ENCODE measurements at regions not wholly inside any gene's neighbourhood (a gene's known extent, or its start where the extent isn't known, plus 50 kb on each side); places are given as distances from the start of the nearest gene placed in this dataset.
A peak's percentile ranks its signal among the peaks of the same experiment; 100 is the strongest.

- H3K9me3 ChIP-seq, result no peaks in the 10 kb centered on the region
- no peak for TF ChIP-seq CTCF (IDR thresholded peaks at IDR 0.05)
- peak in 1 of 2 donors; percentile 15 for ATAC-seq
- no peak for DNase-seq
- H3K27ac ChIP-seq, result no peak overlapping the region
- H3K4me1 ChIP-seq, result no peaks in the 10 kb centered on the region
- intact Hi-C loops (cut with DNase I), result no loop called here
- H3K36me3 ChIP-seq, result no peaks in the 10 kb centered on the region
- H3K4me3 ChIP-seq, result no peak overlapping the region
- H3K27me3 ChIP-seq (ENCODE audit: low read depth), result no peaks in the 10 kb centered on the region
Measured at GRCh38 chr7:20064974-20065862, 152.0 kb downstream of the MACC1 start.

DNA sequence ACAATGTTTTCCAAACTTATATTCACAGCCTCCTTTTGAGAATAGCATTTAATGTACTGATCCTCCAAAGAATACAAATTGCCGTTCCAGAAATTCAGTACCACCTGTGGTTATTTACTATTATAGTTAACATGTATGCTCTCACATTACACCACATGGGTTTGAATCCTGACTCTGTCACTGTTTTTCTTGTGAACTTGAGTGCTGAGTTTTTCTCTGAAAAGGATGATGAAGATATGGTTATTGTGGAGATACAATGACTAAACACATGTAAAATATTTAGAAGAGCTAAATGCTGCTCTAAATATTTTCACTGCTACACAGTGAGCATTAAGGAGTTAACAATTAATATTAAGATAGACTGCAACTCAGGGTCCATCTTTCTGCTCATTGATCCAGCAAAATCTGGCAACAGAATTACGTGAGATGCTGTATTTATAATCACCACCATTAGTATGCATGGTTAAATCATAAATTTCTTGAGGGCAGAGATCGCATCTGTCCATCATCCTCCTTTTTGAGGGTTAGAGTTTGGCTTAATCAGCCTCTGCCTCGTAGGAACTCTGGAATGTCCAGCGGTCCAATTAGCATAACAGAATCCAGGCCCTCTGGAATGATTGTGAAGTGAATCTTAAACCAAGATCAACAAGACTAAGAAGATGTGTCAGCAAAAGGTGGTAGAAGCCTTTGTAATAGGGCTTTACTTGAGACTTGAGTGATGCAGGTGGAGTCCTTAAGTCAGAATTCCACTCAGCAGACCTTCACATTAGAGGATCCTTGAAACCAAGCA is 152.8 kb downstream of the MACC1 start:
- no peak for TF ChIP-seq CTCF (IDR thresholded peaks at IDR 0.05)
- intact Hi-C loops (cut with DNase I), result no loop called here
- Histone ChIP-seq H3K4me1 (no peaks in the 10 kb centered on the region), H3K27ac (no peak overlapping the region), H3K27me3 (ENCODE audit: low read depth) (no peaks in the 10 kb centered on the region), H3K9me3 (no peaks in the 10 kb centered on the region), H3K36me3 (no peaks in the 10 kb centered on the region), H3K4me3 (no peak overlapping the region)
- DNase-seq (no peak), ATAC-seq (no peak)

- no peak for TF ChIP-seq CTCF (IDR thresholded peaks at IDR 0.05)
- no peak overlapping the region for H3K27ac ChIP-seq
- DNase-seq (no peak), ATAC-seq (no peak)
- no peak overlapping the region for H3K4me3 ChIP-seq
- no peaks in the 10 kb centered on the region for H3K36me3 ChIP-seq
- no peaks in the 10 kb centered on the region for H3K27me3 ChIP-seq (ENCODE audit: low read depth)
- intact Hi-C loops (cut with DNase I), result no loop called here
- H3K4me1 ChIP-seq, result no peaks in the 10 kb centered on the region
- no peaks in the 10 kb centered on the region for H3K9me3 ChIP-seq
Measured at GRCh38 chr7:20063644-20064043, 153.5 kb downstream of the MACC1 start.

GRCh38 chr7:20062932-20063331 is 154.3 kb downstream of the MACC1 start:
- no peaks in the 10 kb centered on the region for H3K9me3 ChIP-seq
- no peak overlapping the region for H3K4me3 ChIP-seq
- no peaks in the 10 kb centered on the region for H3K36me3 ChIP-seq
- ATAC-seq, result no peak
- intact Hi-C loops (cut with DNase I), result no loop called here
- no peak for TF ChIP-seq CTCF (IDR thresholded peaks at IDR 0.05)
- no peaks in the 10 kb centered on the region for H3K27me3 ChIP-seq (ENCODE audit: low read depth)
- no peaks in the 10 kb centered on the region for H3K4me1 ChIP-seq
- no peak overlapping the region for H3K27ac ChIP-seq
- no peak for DNase-seq

DNA sequence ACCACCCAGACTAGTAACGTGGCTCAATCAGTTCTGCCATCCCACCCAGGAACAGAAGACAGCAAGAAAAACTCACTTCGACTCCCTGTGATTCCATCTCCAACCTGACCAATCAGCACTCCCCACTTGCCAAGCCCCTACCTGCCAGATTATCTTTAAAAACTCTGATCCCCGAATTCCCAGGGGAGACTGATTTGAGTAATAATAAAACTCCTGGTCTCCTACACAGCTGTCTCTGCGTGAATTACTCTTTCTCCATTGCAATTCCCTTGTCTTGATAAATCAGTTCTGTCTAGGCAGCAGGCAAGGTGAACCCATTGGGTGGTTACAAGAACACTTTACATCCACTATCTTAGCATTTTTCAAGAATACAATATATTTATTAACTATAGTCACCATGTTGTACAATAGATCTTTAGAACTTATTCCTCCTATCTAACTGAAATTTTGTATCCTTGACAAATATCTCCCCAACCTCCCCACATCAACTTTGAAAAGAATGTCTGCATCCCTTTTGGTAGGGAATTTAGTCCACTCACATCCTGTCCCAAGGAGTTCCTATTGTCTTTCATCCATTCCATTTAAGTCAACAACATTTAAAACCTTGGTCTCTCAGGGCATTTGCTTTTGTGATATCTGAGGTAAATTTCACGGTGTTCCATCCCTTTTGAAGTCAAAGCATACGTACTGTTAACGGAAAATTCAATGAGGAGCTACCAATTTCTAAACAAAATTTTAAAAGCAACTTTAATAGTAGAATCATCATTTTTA is 163.7 kb downstream of the MACC1 start:
- Histone ChIP-seq H3K27me3 (ENCODE audit: low read depth) (no peaks in the 10 kb centered on the region), H3K4me1 (no peaks in the 10 kb centered on the region), H3K27ac (no peak overlapping the region), H3K4me3 (no peak overlapping the region), H3K36me3 (no peaks in the 10 kb centered on the region), H3K9me3 (no peaks in the 10 kb centered on the region)
- intact Hi-C loops (cut with DNase I), result no loop called here
- no peak for ATAC-seq
- no peak for TF ChIP-seq CTCF (IDR thresholded peaks at IDR 0.05)
- DNase-seq, result no peak
